Tibial artery (tissue), 4 donors: ENCODE measurements at regions not wholly inside any gene's neighbourhood (a gene's known extent, or its start where the extent isn't known, plus 50 kb on each side); places are given as distances from the start of the nearest gene placed in this dataset.

Experiments used
- DNase-seq, 2 donors: peaks; one replicate each; pipeline ENCODE4 v3.0.0-alpha.2; 2019
- H3K27ac ChIP-seq, 2 donors: fragments of 200-600 bp; sonication (generic) in 1 of 2; 1 replicate in 1 of 2; 2 replicates in 1 of 2; pipeline ENCODE4 v1.5.1; 2018 to 2019; ENCODE audit warnings: mild to moderate bottlenecking in 1 of 2
- H3K27me3 ChIP-seq, 2 donors: fragments of 200-600 bp; sonication (generic) in 1 of 2; one replicate each; pipeline versions ENCODE4 v1.5.1 to v1.6.0; 2016 to 2019
- H3K36me3 ChIP-seq, 3 donors: fragments of 200-600 bp; sonication (generic) in 2 of 3; one replicate each; pipeline ENCODE4 v1.5.1; 2016 to 2019; ENCODE audit warnings: mild to moderate bottlenecking in 2 of 3
- H3K4me1 ChIP-seq, 4 donors: fragments of 200-600 bp; sonication (generic) in 2 of 4; 1 replicate in 3 of 4; 2 replicates in 1 of 4; pipeline ENCODE4 v1.5.1; 2016 to 2019
- H3K4me3 ChIP-seq, 2 donors: fragments of 200-600 bp; sonication (generic) in 1 of 2; 1 replicate in 1 of 2; 2 replicates in 1 of 2; pipeline ENCODE4 v1.5.1; 2018 to 2019; ENCODE audit warnings: mild to moderate bottlenecking in 2 of 2
- H3K9me3 ChIP-seq, 3 donors: fragments of 200-600 bp; sonication (generic) in 1 of 3; one replicate each; pipeline ENCODE4 v1.5.1; 2016 to 2019
- CTCF ChIP-seq, 2 experiments: fragments of 200-600 bp in 1 of 2; fragments of 450-650 bp in 1 of 2; IDR thresholded peaks; one replicate each; pipeline ENCODE4 v1.5.1; 2017 to 2019; ENCODE audit warnings: antibody characterized with exemption in 2 of 2, mild to moderate bottlenecking in 1 of 2, moderate library complexity in 1 of 2
- intact Hi-C: fragments of 100-400 bp; cut with DNase I; formaldehyde crosslinking; loops from one replicate; pipeline ENCODE4 v1.15.0; 2023; ENCODE audit warnings: low total_unique reads

- Histone ChIP-seq H3K4me3 (no peak overlapping the region), H3K27ac (no peak overlapping the region), H3K27me3 (no peaks in the 10 kb centered on the region), H3K4me1 (no peaks in the 10 kb centered on the region), H3K9me3 (peaks cover 0 to 7% (median 2%) of the 10 kb centered on the region in 3 donors), H3K36me3 (no peaks in the 10 kb centered on the region)
- TF ChIP-seq CTCF (IDR thresholded peaks at IDR 0.05) = no peak
- intact Hi-C loops = no loop called here
- no peak for DNase-seq
Measured at GRCh38 chr11:106217456-106217855, 140.0 kb downstream of the AASDHPPT start.

- H3K4me1 ChIP-seq = no peaks in the 10 kb centered on the region
- no peak for DNase-seq
- no peak for TF ChIP-seq CTCF (IDR thresholded peaks at IDR 0.05)
- no peak overlapping the region for H3K4me3 ChIP-seq
- H3K36me3 ChIP-seq = no peaks in the 10 kb centered on the region
- H3K27ac ChIP-seq = no peak overlapping the region
- intact Hi-C loops = no loop called here
- H3K9me3 ChIP-seq = peaks cover 0 to 13% (median 9%) of the 10 kb centered on the region in 3 donors
- H3K27me3 ChIP-seq = no peaks in the 10 kb centered on the region
Measured at GRCh38 chr11:106218106-106218505, 140.6 kb downstream of the AASDHPPT start.

- Histone ChIP-seq H3K27me3 (no peaks in the 10 kb centered on the region), H3K4me1 (no peaks in the 10 kb centered on the region), H3K27ac (no peak overlapping the region), H3K4me3 (no peak overlapping the region), H3K36me3 (no peaks in the 10 kb centered on the region), H3K9me3 (peaks cover 0 to 23% (median 12%) of the 10 kb centered on the region in 3 donors)
- TF ChIP-seq CTCF (IDR thresholded peaks at IDR 0.05) = no peak
- no peak for DNase-seq
- intact Hi-C loops = no loop called here
Measured at GRCh38 chr11:106222626-106223025, 145.2 kb downstream of the AASDHPPT start.

DNA sequence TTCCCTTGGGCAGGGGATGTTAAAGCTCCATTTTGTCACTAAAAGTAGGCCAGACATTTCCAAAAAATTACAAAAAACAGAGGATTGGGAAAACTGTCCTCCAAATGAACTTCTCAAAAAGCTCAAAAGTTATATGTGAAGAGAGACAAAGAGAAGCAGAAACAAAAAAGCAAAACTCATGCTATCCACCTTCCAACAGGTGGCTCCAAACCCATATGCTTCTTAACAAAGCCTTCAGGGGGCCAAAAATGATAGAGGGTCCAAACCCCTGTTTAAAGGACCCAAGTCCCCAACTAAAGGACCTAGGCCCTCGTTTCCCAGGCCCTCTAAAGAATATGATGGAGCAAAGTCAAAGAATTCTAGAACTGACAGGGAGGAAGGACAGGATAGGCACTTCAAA lies 146.7 kb downstream of the AASDHPPT start:
- DNase-seq = no peak
- no peak for TF ChIP-seq CTCF (IDR thresholded peaks at IDR 0.05)
- no peaks in the 10 kb centered on the region for H3K36me3 ChIP-seq
- intact Hi-C loops = no loop called here
- no peak overlapping the region for H3K27ac ChIP-seq
- no peak overlapping the region for H3K4me3 ChIP-seq
- no peaks in the 10 kb centered on the region for H3K27me3 ChIP-seq
- H3K4me1 ChIP-seq = no peaks in the 10 kb centered on the region
- H3K9me3 ChIP-seq = peaks cover 0 to 23% (median 12%) of the 10 kb centered on the region in 3 donors

- no peak overlapping the region for H3K4me3 ChIP-seq
- TF ChIP-seq CTCF (IDR thresholded peaks at IDR 0.05) = no peak
- H3K27me3 ChIP-seq = no peaks in the 10 kb centered on the region
- no peaks in the 10 kb centered on the region for H3K36me3 ChIP-seq
- DNase-seq = no peak
- intact Hi-C loops = no loop called here
- H3K9me3 ChIP-seq = peaks cover 0 to 6% (median 4%) of the 10 kb centered on the region in 3 donors
- H3K4me1 ChIP-seq = no peaks in the 10 kb centered on the region
- H3K27ac ChIP-seq = no peak overlapping the region
Measured at GRCh38 chr11:106228996-106229395, 151.5 kb downstream of the AASDHPPT start.

DNA sequence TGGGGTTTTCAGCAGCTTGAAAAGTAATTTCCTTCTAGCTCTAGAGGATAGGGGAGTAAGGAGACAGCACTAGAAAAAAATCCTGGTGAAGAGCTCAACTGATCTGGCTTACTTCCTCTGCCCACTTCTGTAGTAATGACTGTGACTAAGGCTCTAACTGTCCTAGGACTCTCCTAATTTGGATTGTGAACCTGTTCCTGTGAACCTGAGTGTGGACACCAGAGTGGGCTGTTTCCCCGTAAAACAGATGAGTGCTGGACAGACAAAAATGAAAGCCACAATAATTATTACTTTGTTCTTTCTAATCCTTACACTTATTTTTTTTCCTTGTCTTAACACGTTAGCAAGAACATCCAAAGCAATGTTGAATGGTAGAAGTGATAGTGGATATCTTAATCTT lies 154.1 kb downstream of the AASDHPPT start:
- intact Hi-C loops = no loop called here
- Histone ChIP-seq H3K36me3 (no peaks in the 10 kb centered on the region), H3K27me3 (no peaks in the 10 kb centered on the region), H3K4me1 (no peaks in the 10 kb centered on the region), H3K9me3 (peaks cover 0 to 6% (median 4%) of the 10 kb centered on the region in 3 donors), H3K27ac (no peak overlapping the region), H3K4me3 (no peak overlapping the region)
- no peak for TF ChIP-seq CTCF (IDR thresholded peaks at IDR 0.05)
- no peak for DNase-seq
